GM12892 (cell line): ENCODE measurements at regions not wholly inside any gene's neighbourhood (a gene's known extent, or its start where the extent isn't known, plus 50 kb on each side); places are given as distances from the start of the nearest gene placed in this dataset.

Experiments used
- POLR2A ChIP-seq: IDR thresholded peaks from 2 replicates; pipeline ENCODE4 v1.6.1; 2011; ENCODE audit warnings: low read depth, low read length, control low read depth
- POLR2AphosphoS5 ChIP-seq: IDR thresholded peaks from 2 replicates; pipeline ENCODE4 v1.6.1; 2011; ENCODE audit warnings: low read depth, low read length, control low read depth

- TF ChIP-seq POLR2A (no peak), POLR2AphosphoS5 (no peak)
Observed at GRCh38 chr5:92907938-92908606, 672.9 kb downstream of the NR2F1-AS1 start.
